Activated T-cell treated with anti-CD3 and anti-CD28 coated beads, Interleukin-2, amount 50 U/mL, for 1 hour (primary cell): ENCODE measurements at regions not wholly inside any gene's neighbourhood (a gene's known extent, or its start where the extent isn't known, plus 50 kb on each side); places are given as distances from the start of the nearest gene placed in this dataset.
A peak's percentile ranks its signal among the peaks of the same experiment; 100 is the strongest.

ENCODE experiments used
- DNase-seq: peaks from one replicate; pipeline ENCODE4 v3.0.0-alpha.2; 2020

- no peak for DNase-seq
Measured at GRCh38 chr1:222096476-222096772, 354.5 kb upstream of the DUSP10 start.

GRCh38 chr1:222095606-222096475 lies 354.0 kb upstream of the DUSP10 start:
- DNase-seq, result peak; percentile 59

GRCh38 chr1:222093518-222093917 lies 351.6 kb upstream of the DUSP10 start:
- no peak for DNase-seq

GRCh38 chr1:222090103-222090502 lies 348.2 kb upstream of the DUSP10 start:
- no peak for DNase-seq

GRCh38 chr1:222087221-222087920 lies 345.5 kb upstream of the DUSP10 start:
- DNase-seq, result no peak

GRCh38 chr1:222084996-222085395 lies 343.1 kb upstream of the DUSP10 start:
- no peak for DNase-seq

GRCh38 chr1:222084048-222084447 lies 342.2 kb upstream of the DUSP10 start:
- no peak for DNase-seq

GRCh38 chr1:222081859-222082258 lies 340.0 kb upstream of the DUSP10 start:
- no peak for DNase-seq

GRCh38 chr1:222079566-222079965 lies 337.7 kb upstream of the DUSP10 start:
- DNase-seq, result no peak

GRCh38 chr1:222077206-222077605 lies 335.3 kb upstream of the DUSP10 start:
- no peak for DNase-seq

- no peak for DNase-seq
Measured at GRCh38 chr1:222074317-222074716, 332.4 kb upstream of the DUSP10 start.

GRCh38 chr1:222073307-222073995 lies 331.6 kb upstream of the DUSP10 start:
- no peak for DNase-seq

GRCh38 chr1:222071387-222071786 lies 329.5 kb upstream of the DUSP10 start:
- no peak for DNase-seq

GRCh38 chr1:222068937-222069336 lies 327.0 kb upstream of the DUSP10 start:
- DNase-seq, result no peak

- DNase-seq, result no peak
Measured at GRCh38 chr1:222068101-222068500, 326.2 kb upstream of the DUSP10 start.

- DNase-seq, result no peak
Measured at GRCh38 chr1:222066539-222066938, 324.6 kb upstream of the DUSP10 start.

- DNase-seq, result no peak
Measured at GRCh38 chr1:222065234-222065633, 323.3 kb upstream of the DUSP10 start.

GRCh38 chr1:222064388-222065211 lies 322.7 kb upstream of the DUSP10 start:
- DNase-seq, result no peak

- no peak for DNase-seq
Measured at GRCh38 chr1:222062640-222063039, 320.8 kb upstream of the DUSP10 start.

GRCh38 chr1:222061711-222062359 lies 319.9 kb upstream of the DUSP10 start:
- no peak for DNase-seq

GRCh38 chr1:222060210-222060916 lies 318.5 kb upstream of the DUSP10 start:
- no peak for DNase-seq

GRCh38 chr1:222058249-222058648 lies 316.4 kb upstream of the DUSP10 start:
- no peak for DNase-seq
